ENCODE measurements at regions not wholly inside any gene's neighbourhood (a gene's known extent, or its start where the extent isn't known, plus 50 kb on each side); places are given as distances from the start of the nearest gene placed in this dataset.

GRCh38 chr15:31776039-31776438, 254.3 kb upstream of the CHRNA7 start:
- no peaks in the 10 kb centered on the region for H3K9me3 ChIP-seq
- TF ChIP-seq POLR2A (IDR thresholded peaks at IDR 0.05) = no peak
- TF ChIP-seq CTCF (IDR thresholded peaks at IDR 0.05) = no peak
- WGBS, 2 donors = 78 to 93% methylated on average over 3 to 9 of the region's 9 CpGs
- H3K27me3 ChIP-seq = no peaks in the 10 kb centered on the region
- intact Hi-C loops (cut with DNase I; ENCODE audit: low total_unique reads) = no loop called here
- H3K27ac ChIP-seq = no peak overlapping the region
- no peak for DNase-seq
- no peak overlapping the region for H3K4me3 ChIP-seq
- H3K36me3 ChIP-seq (ENCODE audit: low read depth, missing control alignments) = no peaks in the 10 kb centered on the region
- no peaks in the 10 kb centered on the region for H3K4me1 ChIP-seq

- Histone ChIP-seq H3K36me3 (ENCODE audit: low read depth, missing control alignments) (no peaks in the 10 kb centered on the region), H3K4me1 (no peaks in the 10 kb centered on the region), H3K27me3 (no peaks in the 10 kb centered on the region), H3K27ac (no peak overlapping the region), H3K9me3 (no peaks in the 10 kb centered on the region), H3K4me3 (no peak overlapping the region)
- 69 to 75% methylated on average over 2 of the region's 2 CpGs for WGBS, 2 donors
- no peak for TF ChIP-seq CTCF (IDR thresholded peaks at IDR 0.05)
- no peak for TF ChIP-seq POLR2A (IDR thresholded peaks at IDR 0.05)
- intact Hi-C loops (cut with DNase I; ENCODE audit: low total_unique reads) = no loop called here
- no peak for DNase-seq
These were observed 249.1 kb upstream of the CHRNA7 start for GRCh38 chr15:31781261-31781660.

- WGBS, 2 donors = 87% methylated on average over 9 of the region's 9 CpGs
- Histone ChIP-seq H3K36me3 (ENCODE audit: low read depth, missing control alignments) (no peaks in the 10 kb centered on the region), H3K4me1 (no peaks in the 10 kb centered on the region), H3K27me3 (no peaks in the 10 kb centered on the region), H3K4me3 (no peak overlapping the region), H3K9me3 (no peaks in the 10 kb centered on the region), H3K27ac (no peak overlapping the region)
- intact Hi-C loops (cut with DNase I; ENCODE audit: low total_unique reads) = no loop called here
- no peak for TF ChIP-seq POLR2A (IDR thresholded peaks at IDR 0.05)
- TF ChIP-seq CTCF (IDR thresholded peaks at IDR 0.05) = no peak
- DNase-seq = no peak
These were observed 248.1 kb upstream of the CHRNA7 start for GRCh38 chr15:31782016-31782783.

GRCh38 chr15:31782951-31783350, 247.4 kb upstream of the CHRNA7 start:
- no peaks in the 10 kb centered on the region for H3K9me3 ChIP-seq
- H3K27me3 ChIP-seq = no peaks in the 10 kb centered on the region
- no peak overlapping the region for H3K27ac ChIP-seq
- H3K4me3 ChIP-seq = no peak overlapping the region
- TF ChIP-seq POLR2A (IDR thresholded peaks at IDR 0.05) = no peak
- no peak for TF ChIP-seq CTCF (IDR thresholded peaks at IDR 0.05)
- no peaks in the 10 kb centered on the region for H3K36me3 ChIP-seq (ENCODE audit: low read depth, missing control alignments)
- 69 to 83% methylated on average over 3 of the region's 3 CpGs for WGBS, 2 donors
- H3K4me1 ChIP-seq = no peaks in the 10 kb centered on the region
- intact Hi-C loops (cut with DNase I; ENCODE audit: low total_unique reads) = no loop called here
- DNase-seq = no peak

GRCh38 chr15:31786360-31786759, 244.0 kb upstream of the CHRNA7 start:
- no peak for DNase-seq
- intact Hi-C loops (cut with DNase I; ENCODE audit: low total_unique reads) = no loop called here
- WGBS, 2 donors = 88 to 91% methylated on average over 4 of the region's 4 CpGs
- Histone ChIP-seq H3K4me3 (no peak overlapping the region), H3K9me3 (no peaks in the 10 kb centered on the region), H3K27ac (no peak overlapping the region), H3K36me3 (ENCODE audit: low read depth, missing control alignments) (no peaks in the 10 kb centered on the region), H3K4me1 (no peaks in the 10 kb centered on the region), H3K27me3 (no peaks in the 10 kb centered on the region)
- TF ChIP-seq CTCF (IDR thresholded peaks at IDR 0.05) (no peak), POLR2A (IDR thresholded peaks at IDR 0.05) (no peak)

All from testis (tissue), 2 donors.